ENCODE measurements at regions not wholly inside any gene's neighbourhood (a gene's known extent, or its start where the extent isn't known, plus 50 kb on each side); places are given as distances from the start of the nearest gene placed in this dataset.

GRCh38 chr4:138014590-138015288, 227.4 kb downstream of the SLC7A11 start:
- no peak for DNase-seq

GRCh38 chr4:138013625-138014024, 228.5 kb downstream of the SLC7A11 start:
- DNase-seq, result no peak

- no peak for DNase-seq
These were observed 231.5 kb downstream of the SLC7A11 start for GRCh38 chr4:138010639-138011038.

GRCh38 chr4:138007572-138007971, 234.6 kb downstream of the SLC7A11 start:
- DNase-seq, result no peak

GRCh38 chr4:138005486-138005885, 236.7 kb downstream of the SLC7A11 start:
- no peak for DNase-seq

GRCh38 chr4:138003248-138003647, 238.9 kb downstream of the SLC7A11 start:
- DNase-seq, result no peak

GRCh38 chr4:137998666-137999429, 243.3 kb downstream of the SLC7A11 start:
- no peak for DNase-seq

- DNase-seq, result no peak
These were observed 244.7 kb downstream of the SLC7A11 start for GRCh38 chr4:137997496-137997895.

- DNase-seq, result no peak
These were observed 247.3 kb downstream of the SLC7A11 start for GRCh38 chr4:137994853-137995252.

- DNase-seq, result no peak
These were observed 248.9 kb downstream of the SLC7A11 start for GRCh38 chr4:137993232-137993631.

- DNase-seq, result no peak
These were observed 260.9 kb downstream of the SLC7A11 start for GRCh38 chr4:137981277-137981676.

GRCh38 chr4:137980641-137981040, 261.5 kb downstream of the SLC7A11 start:
- DNase-seq, result no peak

- DNase-seq, result no peak
These were observed 262.2 kb downstream of the SLC7A11 start for GRCh38 chr4:137979938-137980337.

GRCh38 chr4:137968956-137969678, 273.0 kb downstream of the SLC7A11 start:
- no peak for DNase-seq

GRCh38 chr4:137967480-137968190, 274.5 kb downstream of the SLC7A11 start:
- DNase-seq, result no peak

GRCh38 chr4:137966504-137966903, 275.6 kb downstream of the SLC7A11 start:
- DNase-seq, result no peak

- no peak for DNase-seq
These were observed 281.1 kb downstream of the SLC7A11 start for GRCh38 chr4:137961051-137961438.

GRCh38 chr4:137960371-137961050, 281.6 kb downstream of the SLC7A11 start:
- no peak for DNase-seq

GRCh38 chr4:137957806-137958205, 284.3 kb downstream of the SLC7A11 start:
- no peak for DNase-seq

- no peak for DNase-seq
These were observed 285.9 kb downstream of the SLC7A11 start for GRCh38 chr4:137956256-137956655.

- DNase-seq, result no peak
These were observed 286.6 kb downstream of the SLC7A11 start for GRCh38 chr4:137955595-137955994.

- no peak for DNase-seq
These were observed 290.0 kb downstream of the SLC7A11 start for GRCh38 chr4:137952116-137952515.

GRCh38 chr4:137950286-137950685, 291.9 kb downstream of the SLC7A11 start:
- DNase-seq, result no peak
